Natural killer cell (primary cell): ENCODE measurements at regions not wholly inside any gene's neighbourhood (a gene's known extent, or its start where the extent isn't known, plus 50 kb on each side); places are given as distances from the start of the nearest gene placed in this dataset.

Experiments
- ATAC-seq, 3 donors: fragments of 150-1000 bp in 2 of 3; fragments of 200-7000 bp in 1 of 3; cut with Tn5 transposase; 1 replicate in 1 of 3; 2 replicates in 2 of 3; pipeline ENCODE4 v1.10.0; 2021; ENCODE audit warnings: mild to moderate bottlenecking in 2 of 3, moderate library complexity in 2 of 3
- DNase-seq, 2 donors: peaks; one replicate each; pipeline versions ENCODE4 v3.0.0 to v3.0.0-alpha.2; 2013 to 2021; ENCODE audit warnings: mixed read lengths in 1 of 2
- H3K27ac ChIP-seq: one replicate; pipeline ENCODE4 v1.5.1; 2013; ENCODE audit warnings: mild to moderate bottlenecking, low read length
- H3K27me3 ChIP-seq: one replicate; pipeline ENCODE4 v1.6.1; 2013; ENCODE audit warnings: low read length; ENCODE audit not compliant: control insufficient read depth, insufficient read depth
- H3K36me3 ChIP-seq: one replicate; pipeline ENCODE4 v1.6.1; 2013; ENCODE audit warnings: low read length; ENCODE audit not compliant: control insufficient read depth, insufficient read depth
- H3K4me1 ChIP-seq: one replicate; pipeline ENCODE4 v1.6.1; 2013; ENCODE audit warnings: low read length; ENCODE audit not compliant: control insufficient read depth, insufficient read depth
- H3K4me3 ChIP-seq: one replicate; pipeline ENCODE4 v1.5.1; 2013; ENCODE audit warnings: low read length
- H3K9me3 ChIP-seq: one replicate; pipeline ENCODE4 v1.6.1; 2013; ENCODE audit warnings: low read length; ENCODE audit not compliant: control insufficient read depth, insufficient read depth
- H3K27ac Mint-ChIP-seq, 2 donors: one replicate each; pipeline ENCODE4 v1.8.0; 2022; ENCODE audit warnings: mild to moderate bottlenecking in 2 of 2, mixed read lengths in 2 of 2, moderate library complexity in 1 of 2
- H3K27me3 Mint-ChIP-seq, 2 donors: one replicate each; pipeline ENCODE4 v1.8.0; 2022; ENCODE audit warnings: low read depth in 2 of 2, mixed read lengths in 2 of 2
- H3K36me3 Mint-ChIP-seq: one replicate; pipeline ENCODE4 v1.8.0; 2022; ENCODE audit warnings: mixed read lengths
- H3K4me1 Mint-ChIP-seq, 2 donors: one replicate each; pipeline ENCODE4 v1.8.0; 2022; ENCODE audit warnings: mixed read lengths in 2 of 2
- H3K4me3 Mint-ChIP-seq: one replicate; pipeline ENCODE4 v1.8.0; 2022; ENCODE audit warnings: mild to moderate bottlenecking, moderate library complexity, mixed read lengths
- H3K9me3 Mint-ChIP-seq, 2 donors: one replicate each; pipeline ENCODE4 v1.8.0; 2022; ENCODE audit warnings: mixed read lengths in 2 of 2
- WGBS: methylation state at CpG from one replicate; pipeline ENCODE4 v1.1.7; 2013; ENCODE audit warnings: missing lambda C conversion rate; ENCODE audit not compliant: insufficient coverage; 5-methylcytosine and 5-hydroxymethylcytosine counted together
- intact Hi-C: fragments of 100-400 bp; cut with micrococcal nuclease; formaldehyde crosslinking; loops from one replicate; pipeline ENCODE4 v1.14.2; 2022
- TF ChIP-seq, protein P1 (sequence below): fragments of 200-600 bp; IDR thresholded peaks from one replicate; pipeline ENCODE4 v1.8.0; 2022; ENCODE audit warnings: antibody characterized with exemption

DNA sequence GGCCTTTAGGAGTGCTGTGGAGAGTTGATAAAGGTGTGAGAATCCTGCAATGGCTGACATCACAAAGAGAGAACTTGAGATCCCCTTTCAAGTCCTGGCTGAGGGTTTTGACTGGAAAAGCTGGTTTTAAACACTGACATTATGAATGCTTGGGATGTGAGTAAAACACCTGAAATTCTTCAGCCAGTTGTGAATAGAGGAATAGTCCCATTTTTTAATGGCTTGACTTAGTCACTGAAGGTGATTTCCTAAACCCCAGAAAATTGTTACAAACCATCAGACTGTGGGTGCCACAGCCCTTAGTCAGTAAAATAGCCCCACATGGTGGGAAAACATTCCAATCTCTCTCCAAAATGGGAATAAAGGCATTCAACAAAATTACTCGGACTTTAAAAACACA is 107.7 kb upstream of the LMO4 start:
- intact Hi-C loops: no loop called here
- H3K27ac ChIP-seq: no peak overlapping the region
- no peaks in the 10 kb centered on the region for H3K36me3 ChIP-seq
- Mint-ChIP-seq H3K9me3 (no peaks in the 10 kb centered on the region), H3K4me3 (no peak overlapping the region), H3K36me3 (no peaks in the 10 kb centered on the region), H3K27me3 (no peaks in the 10 kb centered on the region), H3K27ac (no peak overlapping the region), H3K4me1 (no peaks in the 10 kb centered on the region)
- H3K27me3 ChIP-seq: no peaks in the 10 kb centered on the region
- no CpG with 5 or more reads among the region's 1 CpG for WGBS
- no peak overlapping the region for H3K4me3 ChIP-seq
- TF ChIP-seq, protein P1, sequence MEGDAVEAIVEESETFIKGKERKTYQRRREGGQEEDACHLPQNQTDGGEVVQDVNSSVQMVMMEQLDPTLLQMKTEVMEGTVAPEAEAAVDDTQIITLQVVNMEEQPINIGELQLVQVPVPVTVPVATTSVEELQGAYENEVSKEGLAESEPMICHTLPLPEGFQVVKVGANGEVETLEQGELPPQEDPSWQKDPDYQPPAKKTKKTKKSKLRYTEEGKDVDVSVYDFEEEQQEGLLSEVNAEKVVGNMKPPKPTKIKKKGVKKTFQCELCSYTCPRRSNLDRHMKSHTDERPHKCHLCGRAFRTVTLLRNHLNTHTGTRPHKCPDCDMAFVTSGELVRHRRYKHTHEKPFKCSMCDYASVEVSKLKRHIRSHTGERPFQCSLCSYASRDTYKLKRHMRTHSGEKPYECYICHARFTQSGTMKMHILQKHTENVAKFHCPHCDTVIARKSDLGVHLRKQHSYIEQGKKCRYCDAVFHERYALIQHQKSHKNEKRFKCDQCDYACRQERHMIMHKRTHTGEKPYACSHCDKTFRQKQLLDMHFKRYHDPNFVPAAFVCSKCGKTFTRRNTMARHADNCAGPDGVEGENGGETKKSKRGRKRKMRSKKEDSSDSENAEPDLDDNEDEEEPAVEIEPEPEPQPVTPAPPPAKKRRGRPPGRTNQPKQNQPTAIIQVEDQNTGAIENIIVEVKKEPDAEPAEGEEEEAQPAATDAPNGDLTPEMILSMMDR: no peak
- ATAC-seq (no peak), DNase-seq (no peak)
- H3K9me3 ChIP-seq: no peaks in the 10 kb centered on the region
- H3K4me1 ChIP-seq: no peaks in the 10 kb centered on the region

DNA sequence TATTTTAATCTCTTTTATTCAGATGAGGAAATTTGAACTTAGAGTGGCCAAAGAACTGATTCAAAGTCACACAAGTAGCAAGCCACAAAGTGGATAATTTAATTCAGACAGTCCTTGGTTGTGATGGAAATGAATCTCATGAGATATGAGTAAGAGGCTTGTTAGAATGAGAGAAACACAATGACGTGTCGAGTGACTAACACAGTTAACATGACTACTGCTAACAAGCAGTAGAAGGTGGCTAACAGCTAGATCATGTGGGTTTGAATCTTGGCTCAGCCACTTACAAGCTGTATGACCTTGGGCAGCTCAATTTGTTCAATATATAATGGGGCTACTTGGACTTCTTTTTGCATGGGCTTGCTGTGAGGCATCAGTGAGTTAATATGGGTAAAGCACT is 104.5 kb upstream of the LMO4 start:
- 45% methylated on average over 2 of the region's 2 CpGs for WGBS
- Histone ChIP-seq H3K27ac (no peak overlapping the region), H3K9me3 (no peaks in the 10 kb centered on the region), H3K4me3 (no peak overlapping the region), H3K27me3 (no peaks in the 10 kb centered on the region), H3K36me3 (no peaks in the 10 kb centered on the region), H3K4me1 (no peaks in the 10 kb centered on the region)
- intact Hi-C loops: no loop called here
- Mint-ChIP-seq H3K36me3 (no peaks in the 10 kb centered on the region), H3K9me3 (no peaks in the 10 kb centered on the region), H3K27ac (no peak overlapping the region), H3K4me3 (no peak overlapping the region), H3K4me1 (no peaks in the 10 kb centered on the region), H3K27me3 (no peaks in the 10 kb centered on the region)
- DNase-seq (no peak), ATAC-seq (peak in 2 of 3 donors; percentile 44 to 51)
- TF ChIP-seq, protein P1: no peak

DNA sequence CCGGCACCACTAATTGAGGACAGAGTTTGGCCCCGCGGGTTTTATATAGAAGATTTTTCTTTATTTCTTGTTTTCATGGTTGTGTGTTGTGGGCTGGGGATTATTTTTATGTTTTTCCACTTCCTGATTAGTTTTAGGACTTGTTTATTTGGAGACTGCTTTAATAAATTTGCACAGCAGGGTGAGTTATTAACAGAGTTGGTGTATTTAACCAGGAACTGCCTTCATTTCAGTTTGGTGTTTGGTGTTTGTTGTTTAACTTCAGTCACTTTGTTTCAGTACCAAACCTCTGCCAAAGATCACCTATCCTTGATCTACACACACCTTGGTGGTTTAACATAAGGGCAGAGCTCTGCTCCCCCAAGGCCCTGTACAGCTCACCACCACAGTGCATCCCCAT is 103.5 kb upstream of the LMO4 start:
- Histone ChIP-seq H3K9me3 (no peaks in the 10 kb centered on the region), H3K36me3 (no peaks in the 10 kb centered on the region), H3K4me3 (no peak overlapping the region), H3K27ac (no peak overlapping the region), H3K27me3 (no peaks in the 10 kb centered on the region), H3K4me1 (no peaks in the 10 kb centered on the region)
- H3K9me3 Mint-ChIP-seq: no peaks in the 10 kb centered on the region
- H3K27ac Mint-ChIP-seq: no peak overlapping the region
- no peaks in the 10 kb centered on the region for H3K27me3 Mint-ChIP-seq
- WGBS: 87% methylated on average over 3 of the region's 3 CpGs
- ATAC-seq: no peak
- H3K4me1 Mint-ChIP-seq: no peaks in the 10 kb centered on the region
- no peak overlapping the region for H3K4me3 Mint-ChIP-seq
- DNase-seq: no peak
- H3K36me3 Mint-ChIP-seq: no peaks in the 10 kb centered on the region
- TF ChIP-seq, protein P1: no peak
- intact Hi-C loops: no loop called here

DNA sequence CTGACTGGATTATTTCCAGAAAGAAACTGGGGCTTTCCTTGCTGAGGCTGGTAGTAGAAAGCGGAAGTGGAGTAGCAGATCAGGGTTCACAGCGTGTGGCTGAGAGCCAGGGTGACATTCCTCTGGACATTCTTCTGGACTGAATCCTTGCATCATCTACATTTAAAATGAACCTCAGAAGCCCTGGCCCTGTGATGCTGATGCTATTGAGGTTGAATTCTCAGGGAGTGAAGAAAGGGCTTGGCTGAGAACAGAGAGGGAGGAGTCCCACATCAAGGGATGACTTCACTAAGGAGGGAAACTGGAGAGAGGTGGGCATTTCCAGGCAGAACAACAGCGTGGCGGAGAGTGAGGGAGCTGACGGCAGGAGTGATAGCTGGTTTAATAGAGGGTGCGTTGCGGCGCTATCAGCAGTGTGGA is 102.3 kb upstream of the LMO4 start:
- TF ChIP-seq, protein P1: no peak
- Mint-ChIP-seq H3K9me3 (no peaks in the 10 kb centered on the region), H3K4me3 (no peak overlapping the region), H3K4me1 (no peaks in the 10 kb centered on the region), H3K27me3 (no peaks in the 10 kb centered on the region), H3K27ac (no peak overlapping the region), H3K36me3 (no peaks in the 10 kb centered on the region)
- Histone ChIP-seq H3K27ac (no peak overlapping the region), H3K9me3 (no peaks in the 10 kb centered on the region), H3K4me1 (no peaks in the 10 kb centered on the region), H3K36me3 (no peaks in the 10 kb centered on the region), H3K4me3 (no peak overlapping the region), H3K27me3 (no peaks in the 10 kb centered on the region)
- intact Hi-C loops: no loop called here
- 74% methylated on average over 8 of the region's 8 CpGs for WGBS
- no peak for DNase-seq
- no peak for ATAC-seq
